Fibroblast of the conjunctiva (primary cell): ENCODE measurements at regions not wholly inside any gene's neighbourhood (a gene's known extent, or its start where the extent isn't known, plus 50 kb on each side); places are given as distances from the start of the nearest gene placed in this dataset.

ENCODE experiments used
- DNase-seq: peaks from one replicate; pipeline ENCODE4 v3.0.0-alpha.2; 2010; ENCODE audit warnings: low read depth

GRCh38 chr14:78074561-78074960, 95.6 kb upstream of the NRXN3 start:
- no peak for DNase-seq

GRCh38 chr14:78075033-78075432, 95.1 kb upstream of the NRXN3 start:
- DNase-seq, result no peak

GRCh38 chr14:78075555-78076277, 94.5 kb upstream of the NRXN3 start:
- no peak for DNase-seq

- no peak for DNase-seq
Observed at GRCh38 chr14:78081245-78081644, 88.9 kb upstream of the NRXN3 start.

GRCh38 chr14:78083837-78084236, 86.3 kb upstream of the NRXN3 start:
- DNase-seq, result no peak

- DNase-seq, result no peak
Observed at GRCh38 chr14:78086342-78086741, 83.8 kb upstream of the NRXN3 start.

- DNase-seq, result no peak
Observed at GRCh38 chr14:78088916-78089315, 81.3 kb upstream of the NRXN3 start.

- no peak for DNase-seq
Observed at GRCh38 chr14:78090864-78091263, 79.3 kb upstream of the NRXN3 start.

GRCh38 chr14:78091361-78091760, 78.8 kb upstream of the NRXN3 start:
- no peak for DNase-seq

GRCh38 chr14:78092040-78092439, 78.1 kb upstream of the NRXN3 start:
- DNase-seq, result no peak

- DNase-seq, result no peak
Observed at GRCh38 chr14:78103271-78103670, 66.9 kb upstream of the NRXN3 start.

- DNase-seq, result no peak
Observed at GRCh38 chr14:78104160-78104559, 66.0 kb upstream of the NRXN3 start.

- DNase-seq, result no peak
Observed at GRCh38 chr14:78104655-78105054, 65.5 kb upstream of the NRXN3 start.

GRCh38 chr14:78106381-78106780, 63.8 kb upstream of the NRXN3 start:
- DNase-seq, result no peak

- DNase-seq, result no peak
Observed at GRCh38 chr14:78107166-78107565, 63.0 kb upstream of the NRXN3 start.

GRCh38 chr14:78119440-78119839, 50.7 kb upstream of the NRXN3 start:
- DNase-seq, result no peak
